K562 (cell line): ENCODE measurements at regions not wholly inside any gene's neighbourhood (a gene's known extent, or its start where the extent isn't known, plus 50 kb on each side); places are given as distances from the start of the nearest gene placed in this dataset.

Experiments
- BRCA1 ChIP-seq, 2 experiments: fragments of 450-650 bp in 1 of 2; sonication (generic) in 1 of 2; formaldehyde crosslinking in 1 of 2; IDR thresholded peaks; 2 replicates each; pipeline versions ENCODE4 v1.5.0 to v1.6.1; 2017 to 2020; ENCODE audit warnings: mild to moderate bottlenecking in 1 of 2, missing genetic modification reagents in 1 of 2
- FOXM1 ChIP-seq, 2 experiments: fragments of 450-650 bp in 1 of 2; sonication (generic) in 1 of 2; formaldehyde crosslinking in 1 of 2; IDR thresholded peaks; 2 replicates each; pipeline versions ENCODE4 v1.6.1 to v1.9.0; 2017 to 2022; ENCODE audit warnings: low read depth in 2 of 2, mild to moderate bottlenecking in 2 of 2, missing genetic modification reagents in 1 of 2, moderate library complexity in 1 of 2
- HDAC2 ChIP-seq: fragments of 450-650 bp; IDR thresholded peaks from 2 replicates; pipeline ENCODE4 v1.6.1; 2016; ENCODE audit warnings: mild to moderate bottlenecking
- JUNB ChIP-seq: fragments of 450-650 bp; formaldehyde crosslinking; conservative IDR thresholded peaks from 2 replicates; pipeline ENCODE4 v1.4.0; 2020; ENCODE audit warnings: mild to moderate bottlenecking
- MTA3 ChIP-seq: fragments of 450-650 bp; formaldehyde crosslinking; IDR thresholded peaks from 2 replicates; pipeline ENCODE4 v1.6.1; 2017; ENCODE audit warnings: mild to moderate bottlenecking, borderline replicate concordance
- NONO ChIP-seq, 2 experiments: fragments of 200-400 bp in 1 of 2; fragments of 450-650 bp in 1 of 2; formaldehyde crosslinking in 1 of 2; IDR thresholded peaks; 2 replicates each; pipeline ENCODE4 v1.6.1; 2017; ENCODE audit warnings: low read depth in 2 of 2, mild to moderate bottlenecking in 2 of 2, moderate library complexity in 2 of 2, low read length in 1 of 2
- SMARCA4 ChIP-seq: fragments of 450-650 bp; IDR thresholded peaks from 2 replicates; pipeline ENCODE4 v1.6.1; 2016
- SRF ChIP-seq, 2 experiments: fragments of 250-450, 450-650 bp in 1 of 2; sonication (Bioruptor Pico) in 1 of 2; sonication (generic) in 1 of 2; formaldehyde crosslinking; IDR thresholded peaks; 2 replicates each; pipeline versions ENCODE4 v1.5.0 to v1.5.1; 2020 to 2022; ENCODE audit warnings: mild to moderate bottlenecking in 1 of 2, missing genetic modification reagents in 1 of 2
- ZNF766 ChIP-seq: fragments of 200-800 bp; sonication (Bioruptor generic); conservative IDR thresholded peaks from 2 replicates; pipeline ENCODE4 v1.6.1; 2016; ENCODE audit warnings: missing genetic modification characterization, missing compliant biosample characterization
- TF ChIP-seq, protein P1 (sequence below): fragments of 450-650 bp; IDR thresholded peaks from 2 replicates; pipeline ENCODE4 v1.6.1; 2016; ENCODE audit warnings: low read depth
- TF ChIP-seq, protein P2 (sequence below), 3 experiments: IDR thresholded peaks in 2 of 3; conservative IDR thresholded peaks in 1 of 3; 2 replicates each; pipeline ENCODE4 v1.5.1; 2011 to 2012; ENCODE audit warnings: low read length in 3 of 3, mild to moderate bottlenecking in 3 of 3, control low read depth in 2 of 3, improper control_type of control experiment in 1 of 3, inconsistent platforms in 1 of 3, low read depth in 1 of 3, mixed read lengths in 1 of 3, moderate library complexity in 1 of 3; ENCODE audit not compliant: insufficient read depth in 2 of 3
- TF ChIP-seq, protein P3 (sequence below): fragments of 150-350 bp; conservative IDR thresholded peaks from 2 replicates; pipeline ENCODE4 v1.6.1; 2014; ENCODE audit warnings: low read length

DNA sequence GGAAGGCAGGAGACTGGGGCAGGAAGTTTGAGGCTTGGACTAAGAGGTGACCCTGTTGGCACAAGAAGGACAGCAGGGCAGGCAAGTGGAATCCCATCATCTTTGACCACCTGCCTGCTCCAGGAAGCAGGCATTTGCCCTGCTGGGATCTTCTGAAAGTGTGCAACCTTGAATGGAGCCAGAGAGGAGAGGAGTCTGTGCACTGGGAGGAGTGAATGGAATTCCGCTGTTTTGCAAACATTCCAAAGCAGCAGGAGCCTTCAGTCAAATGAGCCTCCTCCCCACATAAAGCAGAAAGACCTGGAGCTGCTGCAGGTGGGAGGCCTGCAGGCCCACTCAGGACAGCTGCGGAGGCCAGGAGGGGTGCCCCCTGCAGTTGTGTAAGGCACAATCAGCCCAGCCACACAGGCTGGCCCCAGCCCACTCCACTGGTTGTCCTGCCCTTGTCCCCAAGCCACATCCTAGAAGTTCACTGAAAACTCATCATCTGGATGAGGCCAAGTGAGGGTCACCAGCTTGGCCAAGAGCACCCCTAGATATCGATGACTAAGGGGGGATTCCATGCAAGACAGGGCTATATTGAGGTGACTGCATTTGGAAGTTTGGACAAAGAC, 249.5 kb downstream of the RPS24 start:
- TF ChIP-seq, protein P1, sequence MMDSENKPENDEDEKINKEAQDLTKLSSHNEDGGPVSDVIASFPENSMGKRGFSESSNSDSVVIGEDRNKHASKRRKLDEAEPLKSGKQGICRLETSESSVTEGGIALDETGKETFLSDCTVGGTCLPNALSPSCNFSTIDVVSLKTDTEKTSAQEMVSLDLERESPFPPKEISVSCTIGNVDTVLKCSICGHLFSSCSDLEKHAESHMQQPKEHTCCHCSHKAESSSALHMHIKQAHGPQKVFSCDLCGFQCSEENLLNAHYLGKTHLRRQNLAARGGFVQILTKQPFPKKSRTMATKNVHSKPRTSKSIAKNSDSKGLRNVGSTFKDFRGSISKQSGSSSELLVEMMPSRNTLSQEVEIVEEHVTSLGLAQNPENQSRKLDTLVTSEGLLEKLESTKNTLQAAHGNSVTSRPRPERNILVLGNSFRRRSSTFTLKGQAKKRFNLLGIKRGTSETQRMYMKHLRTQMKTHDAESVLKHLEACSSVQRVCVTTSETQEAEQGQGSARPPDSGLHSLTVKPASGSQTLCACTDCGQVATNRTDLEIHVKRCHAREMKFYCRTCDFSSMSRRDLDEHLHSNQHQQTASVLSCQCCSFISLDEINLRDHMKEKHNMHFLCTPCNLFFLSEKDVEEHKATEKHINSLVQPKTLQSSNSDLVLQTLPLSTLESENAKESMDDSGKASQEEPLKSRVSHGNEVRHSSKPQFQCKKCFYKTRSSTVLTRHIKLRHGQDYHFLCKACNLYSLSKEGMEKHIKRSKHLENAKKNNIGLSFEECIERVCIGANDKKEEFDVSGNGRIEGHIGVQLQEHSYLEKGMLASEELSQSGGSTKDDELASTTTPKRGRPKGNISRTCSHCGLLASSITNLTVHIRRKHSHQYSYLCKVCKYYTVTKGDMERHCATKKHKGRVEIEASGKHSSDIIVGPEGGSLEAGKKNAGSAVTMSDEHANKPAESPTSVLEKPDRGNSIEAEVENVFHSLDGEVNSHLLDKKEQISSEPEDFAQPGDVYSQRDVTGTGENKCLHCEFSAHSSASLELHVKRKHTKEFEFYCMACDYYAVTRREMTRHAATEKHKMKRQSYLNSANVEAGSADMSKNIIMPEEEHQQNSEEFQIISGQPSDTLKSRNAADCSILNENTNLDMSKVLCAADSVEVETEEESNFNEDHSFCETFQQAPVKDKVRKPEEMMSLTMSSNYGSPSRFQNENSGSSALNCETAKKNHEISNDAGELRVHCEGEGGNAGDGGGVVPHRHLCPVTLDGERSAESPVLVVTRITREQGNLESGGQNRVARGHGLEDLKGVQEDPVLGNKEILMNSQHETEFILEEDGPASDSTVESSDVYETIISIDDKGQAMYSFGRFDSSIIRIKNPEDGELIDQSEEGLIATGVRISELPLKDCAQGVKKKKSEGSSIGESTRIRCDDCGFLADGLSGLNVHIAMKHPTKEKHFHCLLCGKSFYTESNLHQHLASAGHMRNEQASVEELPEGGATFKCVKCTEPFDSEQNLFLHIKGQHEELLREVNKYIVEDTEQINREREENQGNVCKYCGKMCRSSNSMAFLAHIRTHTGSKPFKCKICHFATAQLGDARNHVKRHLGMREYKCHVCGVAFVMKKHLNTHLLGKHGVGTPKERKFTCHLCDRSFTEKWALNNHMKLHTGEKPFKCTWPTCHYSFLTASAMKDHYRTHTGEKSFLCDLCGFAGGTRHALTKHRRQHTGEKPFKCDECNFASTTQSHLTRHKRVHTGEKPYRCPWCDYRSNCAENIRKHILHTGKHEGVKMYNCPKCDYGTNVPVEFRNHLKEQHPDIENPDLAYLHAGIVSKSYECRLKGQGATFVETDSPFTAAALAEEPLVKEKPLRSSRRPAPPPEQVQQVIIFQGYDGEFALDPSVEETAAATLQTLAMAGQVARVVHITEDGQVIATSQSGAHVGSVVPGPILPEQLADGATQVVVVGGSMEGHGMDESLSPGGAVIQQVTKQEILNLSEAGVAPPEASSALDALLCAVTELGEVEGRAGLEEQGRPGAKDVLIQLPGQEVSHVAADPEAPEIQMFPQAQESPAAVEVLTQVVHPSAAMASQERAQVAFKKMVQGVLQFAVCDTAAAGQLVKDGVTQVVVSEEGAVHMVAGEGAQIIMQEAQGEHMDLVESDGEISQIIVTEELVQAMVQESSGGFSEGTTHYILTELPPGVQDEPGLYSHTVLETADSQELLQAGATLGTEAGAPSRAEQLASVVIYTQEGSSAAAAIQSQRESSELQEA = no peak
- TF ChIP-seq FOXM1 (IDR thresholded peaks at IDR 0.05; ENCODE audit: low read depth) = no peak
- no peak for TF ChIP-seq FOXM1 (CRISPR knock-in tag; IDR thresholded peaks at IDR 0.05; ENCODE audit: low read depth)
- no peak for TF ChIP-seq SRF (CRISPR knock-in tag; IDR thresholded peaks at IDR 0.05)
- TF ChIP-seq, protein P2, sequence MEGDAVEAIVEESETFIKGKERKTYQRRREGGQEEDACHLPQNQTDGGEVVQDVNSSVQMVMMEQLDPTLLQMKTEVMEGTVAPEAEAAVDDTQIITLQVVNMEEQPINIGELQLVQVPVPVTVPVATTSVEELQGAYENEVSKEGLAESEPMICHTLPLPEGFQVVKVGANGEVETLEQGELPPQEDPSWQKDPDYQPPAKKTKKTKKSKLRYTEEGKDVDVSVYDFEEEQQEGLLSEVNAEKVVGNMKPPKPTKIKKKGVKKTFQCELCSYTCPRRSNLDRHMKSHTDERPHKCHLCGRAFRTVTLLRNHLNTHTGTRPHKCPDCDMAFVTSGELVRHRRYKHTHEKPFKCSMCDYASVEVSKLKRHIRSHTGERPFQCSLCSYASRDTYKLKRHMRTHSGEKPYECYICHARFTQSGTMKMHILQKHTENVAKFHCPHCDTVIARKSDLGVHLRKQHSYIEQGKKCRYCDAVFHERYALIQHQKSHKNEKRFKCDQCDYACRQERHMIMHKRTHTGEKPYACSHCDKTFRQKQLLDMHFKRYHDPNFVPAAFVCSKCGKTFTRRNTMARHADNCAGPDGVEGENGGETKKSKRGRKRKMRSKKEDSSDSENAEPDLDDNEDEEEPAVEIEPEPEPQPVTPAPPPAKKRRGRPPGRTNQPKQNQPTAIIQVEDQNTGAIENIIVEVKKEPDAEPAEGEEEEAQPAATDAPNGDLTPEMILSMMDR (IDR thresholded peaks at IDR 0.05 in 2 of 3, conservative IDR thresholded peaks at IDR 0.05 in 1 of 3; ENCODE audit: insufficient read depth in 2 of 3, low read depth in 1 of 3, low read length in 3 of 3) = no peak
- no peak for TF ChIP-seq HDAC2
- no peak for TF ChIP-seq JUNB (CRISPR knock-in tag)
- no peak for TF ChIP-seq ZNF766 (CRISPR knock-in tag)
- no peak for TF ChIP-seq MTA3
- TF ChIP-seq, protein P3, sequence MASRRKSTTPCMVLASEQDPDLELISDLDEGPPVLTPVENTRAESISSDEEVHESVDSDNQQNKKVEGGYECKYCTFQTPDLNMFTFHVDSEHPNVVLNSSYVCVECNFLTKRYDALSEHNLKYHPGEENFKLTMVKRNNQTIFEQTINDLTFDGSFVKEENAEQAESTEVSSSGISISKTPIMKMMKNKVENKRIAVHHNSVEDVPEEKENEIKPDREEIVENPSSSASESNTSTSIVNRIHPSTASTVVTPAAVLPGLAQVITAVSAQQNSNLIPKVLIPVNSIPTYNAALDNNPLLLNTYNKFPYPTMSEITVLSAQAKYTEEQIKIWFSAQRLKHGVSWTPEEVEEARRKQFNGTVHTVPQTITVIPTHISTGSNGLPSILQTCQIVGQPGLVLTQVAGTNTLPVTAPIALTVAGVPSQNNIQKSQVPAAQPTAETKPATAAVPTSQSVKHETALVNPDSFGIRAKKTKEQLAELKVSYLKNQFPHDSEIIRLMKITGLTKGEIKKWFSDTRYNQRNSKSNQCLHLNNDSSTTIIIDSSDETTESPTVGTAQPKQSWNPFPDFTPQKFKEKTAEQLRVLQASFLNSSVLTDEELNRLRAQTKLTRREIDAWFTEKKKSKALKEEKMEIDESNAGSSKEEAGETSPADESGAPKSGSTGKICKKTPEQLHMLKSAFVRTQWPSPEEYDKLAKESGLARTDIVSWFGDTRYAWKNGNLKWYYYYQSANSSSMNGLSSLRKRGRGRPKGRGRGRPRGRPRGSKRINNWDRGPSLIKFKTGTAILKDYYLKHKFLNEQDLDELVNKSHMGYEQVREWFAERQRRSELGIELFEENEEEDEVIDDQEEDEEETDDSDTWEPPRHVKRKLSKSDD = no peak
- TF ChIP-seq SMARCA4 = no peak
- no peak for TF ChIP-seq NONO (IDR thresholded peaks at IDR 0.05; ENCODE audit: low read depth in 2 of 2, low read length in 1 of 2)
- no peak for TF ChIP-seq BRCA1 (IDR thresholded peaks at IDR 0.05)
- no peak for TF ChIP-seq BRCA1 (CRISPR knock-in tag; IDR thresholded peaks at IDR 0.05)
